K562 (cell line): ENCODE measurements at regions not wholly inside any gene's neighbourhood (a gene's known extent, or its start where the extent isn't known, plus 50 kb on each side); places are given as distances from the start of the nearest gene placed in this dataset.

Experiments used
- ATAC-seq: fragments of 200-7000 bp; cut with Tn5 transposase; 3 replicates; pipeline ENCODE4 v1.9.1; 2020; ENCODE audit warnings: moderate library complexity
- BruUV-seq: library from RNA; stranded (reverse); fragments of 400-500 nt; replicated peaks from 2 replicates; lab custom pipeline; 2021; lab: Mats Ljungman, UMichigan
- CTCF ChIA-PET: fragments of 300-600 bp; formaldehyde crosslinking; extraction: SDS; loops from one replicate; lab custom pipeline; 2021; ENCODE audit warnings: low intra/inter-chr PET ratio; lab: Yijun Ruan, JAX
- POLR2A ChIA-PET: fragments of 300-600, 350-650 bp; sonication (Branson Sonifier 250); formaldehyde crosslinking; extraction: SDS; loops from one replicate; lab custom pipeline; 2021; ENCODE audit warnings: antibody characterized with exemption, inconsistent platforms; lab: Yijun Ruan, JAX
- DNase-seq, 4 experiments: peaks; one replicate each; pipeline versions ENCODE4 v3.0.0 to v3.0.0-alpha.2; 2011 to 2018; ENCODE audit warnings: low spot score in 3 of 4, mixed read lengths in 3 of 4; ENCODE audit errors: extremely low read depth in 1 of 4
- FAIRE-seq: peaks from 2 replicates; lab custom pipeline; 2011; peaks lifted over from hg19 to GRCh38; lab: Jason Lieb, UNC
- H2AFZ ChIP-seq: 2 replicates; pipeline ENCODE4 v1.6.0; 2011; ENCODE audit warnings: low read depth, low read length, control low read depth, inconsistent platforms
- H3K27ac ChIP-seq: fragments of 200-600 bp; 3 replicates; pipeline ENCODE4 v1.8.0; 2011; ENCODE audit warnings: low read depth, mild to moderate bottlenecking, control low read depth, inconsistent platforms, low read length, moderate library complexity, mixed read lengths; ENCODE audit errors: extremely low read depth
- H3K27me3 ChIP-seq, 2 experiments: fragments of 300-600 bp in 1 of 2; 2 replicates in 1 of 2; 3 replicates in 1 of 2; pipeline versions ENCODE4 v1.6.0 to v1.8.0; 2011; ENCODE audit warnings: inconsistent platforms in 2 of 2, low read length in 2 of 2, mild to moderate bottlenecking in 1 of 2, mixed read lengths in 1 of 2, moderate library complexity in 1 of 2; ENCODE audit not compliant: control insufficient read depth in 2 of 2, insufficient read depth in 2 of 2
- H3K36me3 ChIP-seq: fragments of 300-600 bp; 3 replicates; pipeline ENCODE4 v1.8.0; 2011; ENCODE audit warnings: mild to moderate bottlenecking, low read length, inconsistent platforms; ENCODE audit not compliant: control insufficient read depth, insufficient read depth
- H3K4me1 ChIP-seq, 2 experiments: fragments of 200-600 bp in 1 of 2; replicated peaks in 1 of 2; 2 replicates in 1 of 2; 3 replicates in 1 of 2; pipeline versions ENCODE4 v1.5.1 to v1.8.0; 2011; ENCODE audit warnings: inconsistent platforms in 2 of 2, low read length in 2 of 2, mild to moderate bottlenecking in 1 of 2, mixed read lengths in 1 of 2, moderate library complexity in 1 of 2; ENCODE audit not compliant: control insufficient read depth in 2 of 2, insufficient read depth in 2 of 2
- H3K4me2 ChIP-seq: 2 replicates; pipeline ENCODE4 v1.6.1; 2011; ENCODE audit warnings: low read length, control low read depth, inconsistent platforms, mixed read lengths; ENCODE audit not compliant: insufficient read depth
- H3K4me3 ChIP-seq: fragments of 200-600 bp; sonication (generic), shearing (Covaris generic); 2 replicates; pipeline ENCODE4 v1.5.1; 2016; ENCODE audit warnings: control low read depth, inconsistent platforms
- H3K79me2 ChIP-seq: fragments of 200-600 bp; 3 replicates; pipeline ENCODE4 v1.8.0; 2011; ENCODE audit warnings: low read length, inconsistent platforms; ENCODE audit not compliant: control insufficient read depth, insufficient read depth
- H3K9ac ChIP-seq, 2 experiments: 2 replicates each; pipeline versions ENCODE4 v1.6.0 to v1.6.1; 2011; ENCODE audit warnings: low read depth in 2 of 2, low read length in 2 of 2, control low read depth in 1 of 2, inconsistent platforms in 1 of 2, mild to moderate bottlenecking in 1 of 2, mixed read lengths in 1 of 2; ENCODE audit not compliant: insufficient read depth in 1 of 2
- H3K9me1 ChIP-seq: one replicate; pipeline ENCODE4 v1.6.0; 2011; ENCODE audit warnings: inconsistent platforms, mild to moderate bottlenecking, low read length, moderate library complexity; ENCODE audit not compliant: control insufficient read depth, insufficient read depth
- H3K9me3 ChIP-seq: replicated peaks from 2 replicates; pipeline ENCODE4 v1.5.1; 2011; ENCODE audit warnings: low read depth, low read length, inconsistent platforms; ENCODE audit not compliant: control insufficient read depth, insufficient read depth
- H4K20me1 ChIP-seq: replicated peaks from 2 replicates; pipeline ENCODE4 v1.6.1; 2011; ENCODE audit warnings: low read length, inconsistent platforms, mixed read lengths; ENCODE audit not compliant: control insufficient read depth, insufficient read depth
- CBX3 ChIP-seq, 2 experiments: IDR thresholded peaks; 1 replicate in 1 of 2; 2 replicates in 1 of 2; pipeline ENCODE4 v1.6.1; 2012; ENCODE audit warnings: inconsistent platforms in 2 of 2, low read length in 2 of 2, borderline replicate concordance in 1 of 2, control low read depth in 1 of 2
- CBX8 ChIP-seq: fragments of 200-600 bp; sonication (generic); IDR thresholded peaks from 2 replicates; pipeline ENCODE4 v1.6.1; 2012; ENCODE audit warnings: borderline replicate concordance, mixed run types, low read depth, mild to moderate bottlenecking, moderate library complexity, mixed read lengths, low read length, control low read depth, inconsistent platforms; ENCODE audit not compliant: poor library complexity, severe bottlenecking; ENCODE audit errors: extremely low read depth
- ERF ChIP-seq: fragments of 450-650 bp; formaldehyde crosslinking; IDR thresholded peaks from 2 replicates; pipeline ENCODE4 v1.4.0; 2020; ENCODE audit warnings: mild to moderate bottlenecking, mixed read lengths
- GTF2A2 ChIP-seq: IDR thresholded peaks from 2 replicates; pipeline ENCODE4 v1.6.1; 2016; ENCODE audit warnings: mild to moderate bottlenecking, missing genetic modification characterization, missing compliant biosample characterization
- HMG20A ChIP-seq: fragments of 450-650 bp; formaldehyde crosslinking; conservative IDR thresholded peaks from 2 replicates; pipeline ENCODE4 v1.4.0; 2020; ENCODE audit warnings: mild to moderate bottlenecking, mixed read lengths
- KAT2B ChIP-seq: IDR thresholded peaks from one replicate; pipeline ENCODE4 v1.6.1; 2012; ENCODE audit warnings: low read depth, mild to moderate bottlenecking, control low read depth, inconsistent platforms, low read length, moderate library complexity
- NCOA4 ChIP-seq: fragments of 450-650 bp; IDR thresholded peaks from 2 replicates; pipeline ENCODE4 v1.6.1; 2018; ENCODE audit warnings: mild to moderate bottlenecking; ENCODE audit not compliant: partially characterized antibody
- NEUROD1 ChIP-seq: fragments of 150-350 bp; IDR thresholded peaks from 2 replicates; pipeline ENCODE4 v1.6.1; 2014; ENCODE audit warnings: borderline replicate concordance, low read length, low read depth; ENCODE audit not compliant: partially characterized antibody
- POU5F1 ChIP-seq: fragments of 150-350 bp; IDR thresholded peaks from 2 replicates; pipeline ENCODE4 v1.6.1; 2014; ENCODE audit warnings: borderline replicate concordance, low read length, low read depth, mild to moderate bottlenecking; ENCODE audit not compliant: partially characterized antibody
- RBM15 ChIP-seq: fragments of 200-400 bp; formaldehyde crosslinking; IDR thresholded peaks from 2 replicates; pipeline ENCODE4 v1.6.1; 2018; ENCODE audit warnings: mild to moderate bottlenecking, low read length, moderate library complexity; ENCODE audit not compliant: insufficient read depth
- SRSF9 ChIP-seq: fragments of 200-400 bp; formaldehyde crosslinking; IDR thresholded peaks from 2 replicates; pipeline ENCODE4 v1.6.1; 2017; ENCODE audit warnings: low read depth, low read length, borderline replicate concordance
- TGIF2 ChIP-seq: sonication (generic); formaldehyde crosslinking; IDR thresholded peaks from 2 replicates; pipeline ENCODE4 v1.8.1; 2022; ENCODE audit warnings: mild to moderate bottlenecking, missing genetic modification reagents, moderate library complexity
- ZBTB8A ChIP-seq: fragments of 450-650 bp; IDR thresholded peaks from 2 replicates; pipeline ENCODE4 v1.6.1; 2018; ENCODE audit warnings: mild to moderate bottlenecking, moderate library complexity; ENCODE audit not compliant: partially characterized antibody
- ZNF134 ChIP-seq: fragments of 250-450 bp; sonication (Bioruptor Pico); conservative IDR thresholded peaks from 2 replicates; pipeline ENCODE4 v1.4.0; 2020
- ZNF444 ChIP-seq: fragments of 250-450 bp; sonication (Bioruptor Pico); IDR thresholded peaks from 2 replicates; pipeline ENCODE4 v1.4.0; 2020; ENCODE audit warnings: mild to moderate bottlenecking, moderate library complexity
- WGBS: fragments of 100-300 bp; shearing (Covaris generic); methylation state at CpG from one replicate; pipeline ENCODE4 v1.1.6; 2016; ENCODE audit warnings: low coverage, mixed read lengths; ENCODE audit not compliant: insufficient coverage; ENCODE audit errors: missing lambda C conversion rate; 5-methylcytosine and 5-hydroxymethylcytosine counted together
- in situ Hi-C: fragments of 300-500 bp; cut with MboI; formaldehyde crosslinking; loops from 4 replicates; pipeline ENCODE4 v1.15.0; 2018; ENCODE audit warnings: inconsistent platforms, mixed read lengths
- intact Hi-C: fragments of 100-400 bp; cut with micrococcal nuclease; formaldehyde crosslinking; loops from 2 replicates; pipeline ENCODE4 v1.14.2; 2022
- TF ChIP-seq, protein P1 (sequence below): fragments of 250-450 bp; sonication (Bioruptor Pico); IDR thresholded peaks from 2 replicates; pipeline ENCODE4 v1.5.0; 2021
- TF ChIP-seq, protein P2 (sequence below): fragments of 450-650 bp; IDR thresholded peaks from 2 replicates; pipeline ENCODE4 v1.6.1; 2017; ENCODE audit warnings: mild to moderate bottlenecking, moderate library complexity
- TF ChIP-seq, protein P3 (sequence below): sonication (generic); formaldehyde crosslinking; IDR thresholded peaks from 2 replicates; pipeline ENCODE4 v1.8.0; 2022; ENCODE audit warnings: missing genetic modification reagents, mild to moderate bottlenecking, moderate library complexity, borderline replicate concordance
- TF ChIP-seq, protein P4 (sequence below), 2 experiments: fragments of 450-650 bp; IDR thresholded peaks; 2 replicates each; pipeline ENCODE4 v1.6.1; 2016

DNA sequence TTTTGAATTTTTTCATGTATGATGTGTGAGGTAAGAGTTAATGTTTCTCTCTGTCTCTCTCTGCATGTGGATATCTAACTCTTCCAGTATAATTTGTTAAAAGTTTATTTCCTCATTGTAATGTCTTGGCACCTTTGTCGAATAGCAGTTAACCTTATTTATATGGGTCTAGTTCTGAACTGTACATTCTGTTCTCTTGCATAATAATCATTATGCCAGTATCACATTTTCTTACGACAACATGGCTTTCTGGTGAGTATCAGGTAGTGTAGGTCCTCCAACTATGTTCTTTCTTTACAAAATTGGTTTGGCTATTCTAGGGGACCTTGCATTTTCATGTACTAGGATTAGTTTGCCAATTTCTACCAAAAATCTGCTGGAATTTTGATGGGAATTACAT, 337.0 kb upstream of the FZD8 start:
- Histone ChIP-seq H3K4me2 (no peak overlapping the region), H3K27me3 (no peaks in the 10 kb centered on the region), H3K4me3 (no peak overlapping the region), H3K36me3 (no peaks in the 10 kb centered on the region), H3K9me1 (no peaks in the 10 kb centered on the region), H3K9ac (no peak overlapping the region), H4K20me1 (no peaks in the 10 kb centered on the region), H3K4me1 (no peaks in the 10 kb centered on the region), H3K79me2 (no peaks in the 10 kb centered on the region), H3K9me3 (no peaks in the 10 kb centered on the region), H3K27ac (no peak overlapping the region), H2AFZ (no peak overlapping the region)
- DNase-seq (no peak), ATAC-seq (no peak), FAIRE-seq (no peak)
- intact Hi-C loops (no loop called here), in situ Hi-C loops (no loop called here)
- ChIA-PET CTCF (no interaction called here), POLR2A (no interaction called here)
- WGBS: 0% methylated on average over 2 of the region's 2 CpGs
- no TSS peak for BruUV-seq
- TF ChIP-seq, protein P1, sequence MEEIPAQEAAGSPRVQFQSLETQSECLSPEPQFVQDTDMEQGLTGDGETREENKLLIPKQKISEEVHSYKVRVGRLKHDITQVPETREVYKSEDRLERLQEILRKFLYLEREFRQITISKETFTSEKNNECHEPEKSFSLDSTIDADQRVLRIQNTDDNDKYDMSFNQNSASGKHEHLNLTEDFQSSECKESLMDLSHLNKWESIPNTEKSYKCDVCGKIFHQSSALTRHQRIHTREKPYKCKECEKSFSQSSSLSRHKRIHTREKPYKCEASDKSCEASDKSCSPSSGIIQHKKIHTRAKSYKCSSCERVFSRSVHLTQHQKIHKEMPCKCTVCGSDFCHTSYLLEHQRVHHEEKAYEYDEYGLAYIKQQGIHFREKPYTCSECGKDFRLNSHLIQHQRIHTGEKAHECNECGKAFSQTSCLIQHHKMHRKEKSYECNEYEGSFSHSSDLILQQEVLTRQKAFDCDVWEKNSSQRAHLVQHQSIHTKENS (CRISPR knock-in tag): no peak
- TF ChIP-seq ZNF444 (CRISPR knock-in tag) (no peak), CBX8 (no peak), NEUROD1 (no peak), ZNF134 (CRISPR knock-in tag) (no peak), NCOA4 (no peak), ZBTB8A (no peak), ERF (CRISPR knock-in tag) (no peak), RBM15 (no peak), GTF2A2 (tag) (no peak), HMG20A (CRISPR knock-in tag) (no peak), SRSF9 (no peak), TGIF2 (CRISPR knock-in tag) (no peak), POU5F1 (no peak), KAT2B (no peak), CBX3 (IDR thresholded peaks at IDR 0.05; ENCODE audit: borderline replicate concordance in 1 of 2, low read length in 2 of 2) (no peak)
- TF ChIP-seq, protein P2, sequence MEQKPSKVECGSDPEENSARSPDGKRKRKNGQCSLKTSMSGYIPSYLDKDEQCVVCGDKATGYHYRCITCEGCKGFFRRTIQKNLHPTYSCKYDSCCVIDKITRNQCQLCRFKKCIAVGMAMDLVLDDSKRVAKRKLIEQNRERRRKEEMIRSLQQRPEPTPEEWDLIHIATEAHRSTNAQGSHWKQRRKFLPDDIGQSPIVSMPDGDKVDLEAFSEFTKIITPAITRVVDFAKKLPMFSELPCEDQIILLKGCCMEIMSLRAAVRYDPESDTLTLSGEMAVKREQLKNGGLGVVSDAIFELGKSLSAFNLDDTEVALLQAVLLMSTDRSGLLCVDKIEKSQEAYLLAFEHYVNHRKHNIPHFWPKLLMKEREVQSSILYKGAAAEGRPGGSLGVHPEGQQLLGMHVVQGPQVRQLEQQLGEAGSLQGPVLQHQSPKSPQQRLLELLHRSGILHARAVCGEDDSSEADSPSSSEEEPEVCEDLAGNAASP: no peak
- TF ChIP-seq, protein P3, sequence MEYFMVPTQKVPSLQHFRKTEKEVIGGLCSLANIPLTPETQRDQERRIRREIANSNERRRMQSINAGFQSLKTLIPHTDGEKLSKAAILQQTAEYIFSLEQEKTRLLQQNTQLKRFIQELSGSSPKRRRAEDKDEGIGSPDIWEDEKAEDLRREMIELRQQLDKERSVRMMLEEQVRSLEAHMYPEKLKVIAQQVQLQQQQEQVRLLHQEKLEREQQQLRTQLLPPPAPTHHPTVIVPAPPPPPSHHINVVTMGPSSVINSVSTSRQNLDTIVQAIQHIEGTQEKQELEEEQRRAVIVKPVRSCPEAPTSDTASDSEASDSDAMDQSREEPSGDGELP (CRISPR knock-in tag): no peak
- TF ChIP-seq, protein P4, sequence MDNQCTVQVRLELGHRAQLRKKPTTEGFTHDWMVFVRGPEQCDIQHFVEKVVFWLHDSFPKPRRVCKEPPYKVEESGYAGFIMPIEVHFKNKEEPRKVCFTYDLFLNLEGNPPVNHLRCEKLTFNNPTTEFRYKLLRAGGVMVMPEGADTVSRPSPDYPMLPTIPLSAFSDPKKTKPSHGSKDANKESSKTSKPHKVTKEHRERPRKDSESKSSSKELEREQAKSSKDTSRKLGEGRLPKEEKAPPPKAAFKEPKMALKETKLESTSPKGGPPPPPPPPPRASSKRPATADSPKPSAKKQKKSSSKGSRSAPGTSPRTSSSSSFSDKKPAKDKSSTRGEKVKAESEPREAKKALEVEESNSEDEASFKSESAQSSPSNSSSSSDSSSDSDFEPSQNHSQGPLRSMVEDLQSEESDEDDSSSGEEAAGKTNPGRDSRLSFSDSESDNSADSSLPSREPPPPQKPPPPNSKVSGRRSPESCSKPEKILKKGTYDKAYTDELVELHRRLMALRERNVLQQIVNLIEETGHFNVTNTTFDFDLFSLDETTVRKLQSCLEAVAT (IDR thresholded peaks at IDR 0.05): no peak
